Jurkat, Clone E6-1 (cell line): ENCODE measurements at regions not wholly inside any gene's neighbourhood (a gene's known extent, or its start where the extent isn't known, plus 50 kb on each side); places are given as distances from the start of the nearest gene placed in this dataset.
A peak's percentile ranks its signal among the peaks of the same experiment; 100 is the strongest.
"Not testable (repeated sequence)": the region's sequence is repeated elsewhere in the genome, so short reads cannot be mapped to it uniquely, and the experiment has no call there.

Experiments
- DNase-seq: peaks from one replicate; pipeline ENCODE4 v3.0.0-alpha.2; 2011; ENCODE audit warnings: low read depth, low spot score
- H3K4me3 ChIP-seq: 2 replicates; pipeline ENCODE4 v1.5.1; 2011; ENCODE audit warnings: mild to moderate bottlenecking, low read length, control low read depth, moderate library complexity

DNA sequence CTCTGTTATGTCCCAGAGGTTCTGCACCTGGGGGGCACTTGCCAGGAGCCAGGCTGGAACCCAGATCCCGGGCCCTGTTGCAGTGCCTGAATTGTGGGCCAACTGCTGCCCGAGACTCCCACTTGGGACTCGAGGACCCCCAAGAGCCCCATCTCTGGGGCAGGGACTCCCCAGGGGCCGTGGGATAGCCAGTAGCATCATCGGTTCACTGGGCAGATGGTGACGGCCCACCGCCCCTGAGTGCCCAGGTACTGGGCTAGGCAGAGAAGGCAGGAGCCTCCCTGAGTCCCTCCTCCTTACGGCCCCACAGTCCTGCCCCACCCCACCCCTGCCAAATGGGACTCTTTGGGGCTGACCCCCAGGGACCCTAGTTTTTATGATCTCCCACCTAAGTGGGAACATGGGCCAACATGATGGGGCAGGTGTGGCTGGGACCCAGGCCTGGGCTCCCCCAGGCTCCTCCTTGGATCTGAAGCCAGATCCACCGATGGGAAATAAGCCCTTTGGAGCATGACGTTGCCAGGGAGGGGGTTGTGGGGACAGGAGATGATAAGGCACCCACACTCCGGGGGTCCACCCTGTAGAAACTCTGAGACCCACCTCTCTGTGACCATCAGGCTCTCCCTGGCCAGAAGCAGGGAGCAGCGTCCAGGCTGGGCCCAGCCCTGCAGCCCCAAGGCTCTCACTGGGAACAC lies 94.5 kb upstream of the FGF3 start:
- no peak overlapping the region for H3K4me3 ChIP-seq

GRCh38 chr11:69914286-69915150 lies 95.3 kb upstream of the FGF3 start:
- no peak for DNase-seq
- H3K4me3 ChIP-seq: no peak overlapping the region

More for the DNA sequence above, 94.5 kb upstream of the FGF3 start:
- no peak for DNase-seq

- no peak overlapping the region for H3K4me3 ChIP-seq
- no peak for DNase-seq
Measured at GRCh38 chr11:69915151-69915500, 95.9 kb upstream of the FGF3 start.

GRCh38 chr11:69915501-69916250 lies 96.5 kb upstream of the FGF3 start:
- no peak overlapping the region for H3K4me3 ChIP-seq
- DNase-seq: peak; percentile 34

- DNase-seq, H3K4me3 ChIP-seq: not testable (repeated sequence)
Measured at GRCh38 chr11:69916251-69916649, 97.0 kb upstream of the FGF3 start.

- no peak for DNase-seq
- no peak overlapping the region for H3K4me3 ChIP-seq
Measured at GRCh38 chr11:69916806-69917387, 97.7 kb upstream of the FGF3 start.

DNA sequence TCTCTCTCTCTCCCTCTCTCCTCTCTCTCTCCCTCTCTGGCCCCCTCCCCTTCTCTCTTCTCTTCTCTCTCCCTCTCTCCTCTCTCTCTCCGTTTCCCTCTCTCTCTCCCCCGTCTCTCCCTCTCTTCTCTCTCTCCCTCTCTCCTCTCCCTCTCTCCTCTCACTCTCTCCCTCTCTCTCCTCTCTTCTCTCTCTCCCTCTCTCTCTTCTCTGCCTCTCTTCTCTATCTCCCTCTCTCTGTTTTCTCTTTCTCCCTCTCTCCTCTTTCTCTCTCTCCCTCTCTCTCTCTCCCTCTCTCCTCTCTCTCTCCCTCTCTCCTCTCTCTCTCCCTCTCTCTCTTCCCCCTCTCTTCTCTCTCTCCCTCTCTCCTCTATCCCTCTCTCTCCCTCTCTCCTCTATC lies 98.3 kb upstream of the FGF3 start:
- no peak for DNase-seq
- H3K4me3 ChIP-seq: no peak overlapping the region

DNA sequence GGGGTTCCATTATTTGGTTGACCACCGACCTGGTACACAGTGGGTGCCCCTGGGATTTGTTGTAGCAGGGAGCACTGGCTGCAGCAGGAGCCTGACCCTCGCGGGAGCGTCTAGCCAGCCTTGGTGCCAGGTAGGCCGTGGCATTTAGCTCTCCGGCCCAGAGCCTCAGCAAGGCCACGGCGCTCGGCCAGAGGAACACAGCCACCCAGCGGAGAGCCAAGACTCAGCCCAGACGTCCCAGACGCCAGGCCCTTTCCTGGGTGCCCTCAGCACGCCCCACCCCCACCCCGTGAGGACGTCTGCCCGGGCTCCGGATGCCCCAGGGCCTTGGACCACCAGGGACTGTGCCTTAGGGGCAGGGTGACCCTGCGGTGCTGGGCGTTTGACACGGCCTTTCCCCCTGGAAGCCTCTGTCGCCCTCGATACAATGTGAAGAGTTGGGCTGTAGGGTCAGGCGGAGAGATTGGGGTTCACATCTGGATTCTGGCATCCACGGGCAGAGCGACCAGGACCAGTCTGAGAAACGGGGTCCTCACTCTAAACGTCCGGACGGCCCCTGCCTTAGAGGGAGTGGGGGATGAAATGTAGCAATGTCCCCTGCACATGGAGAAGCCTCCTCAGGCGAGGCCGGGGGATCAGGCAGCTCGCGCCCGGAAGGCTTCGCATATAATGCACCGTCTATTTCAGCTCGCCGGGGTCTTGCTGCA lies 99.2 kb upstream of the FGF3 start:
- no peak for DNase-seq
- no peak overlapping the region for H3K4me3 ChIP-seq

DNA sequence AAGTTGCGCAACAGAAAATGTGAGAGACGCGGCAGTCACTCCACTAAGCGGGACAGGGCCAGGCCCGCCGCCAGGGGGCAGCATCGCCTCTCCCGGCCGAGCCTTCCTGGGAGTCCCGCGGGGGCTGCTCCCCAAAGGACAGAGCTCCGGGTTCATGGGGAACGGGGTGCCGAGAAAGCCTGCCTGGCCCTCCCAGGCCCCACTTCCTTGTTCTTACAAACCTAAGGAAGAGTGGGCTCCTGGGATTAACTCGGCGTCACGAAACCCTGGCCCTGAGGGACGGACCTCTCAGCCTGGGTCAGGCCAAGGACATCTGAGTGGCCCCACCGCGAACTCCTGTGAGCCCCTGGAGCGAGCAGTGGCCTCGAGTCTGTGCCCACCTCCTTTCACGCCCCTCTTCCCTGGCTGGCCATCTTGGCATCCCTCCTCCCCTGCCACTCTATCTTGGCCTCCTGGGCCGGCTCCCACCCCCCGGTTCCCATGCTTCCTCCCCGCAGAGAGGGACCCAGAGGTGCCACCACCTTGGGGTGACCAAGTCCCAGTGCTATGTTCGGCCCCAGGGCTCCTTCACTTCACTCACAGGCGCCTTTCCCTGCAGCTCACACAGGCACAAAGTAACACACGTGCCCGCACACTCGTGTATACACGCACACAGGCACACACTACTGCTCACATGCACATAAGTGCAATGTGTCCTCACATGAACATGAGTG lies 99.9 kb upstream of the FGF3 start:
- H3K4me3 ChIP-seq: no peak overlapping the region
- peak; percentile 49 for DNase-seq

DNA sequence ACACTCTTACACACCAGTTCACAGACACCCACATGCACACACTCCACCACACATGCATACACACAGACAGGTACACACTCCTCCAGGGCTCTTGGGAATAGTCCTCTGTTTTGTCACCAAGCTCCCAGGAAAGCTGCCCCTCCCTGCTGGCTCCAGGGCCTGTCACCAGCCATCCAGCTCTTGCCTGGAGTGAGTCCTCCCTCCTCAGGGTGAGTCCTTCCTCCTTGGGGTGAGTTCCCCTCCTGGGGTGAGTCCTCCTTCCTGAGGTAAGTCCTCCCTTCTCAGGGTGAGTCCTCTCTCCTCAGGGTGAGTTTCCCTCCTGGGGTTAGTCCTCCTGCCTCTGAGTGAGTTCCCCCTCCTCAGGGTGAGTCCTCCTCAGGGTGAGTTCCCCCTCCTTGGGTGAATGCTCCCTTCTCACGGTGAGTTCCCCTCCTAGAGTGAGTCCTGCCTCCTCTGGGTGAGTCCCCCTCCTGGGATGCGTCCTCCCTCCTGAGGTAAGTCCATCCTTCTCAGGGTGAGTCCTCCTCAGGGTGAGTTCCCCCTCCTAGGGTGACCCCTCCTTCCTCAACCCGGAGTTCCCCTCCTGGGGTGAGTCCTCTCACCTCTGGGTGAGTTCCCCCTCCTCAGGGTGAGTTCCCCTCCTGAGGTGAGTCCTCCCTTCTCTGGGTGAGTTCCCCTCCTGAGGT lies 100.6 kb upstream of the FGF3 start:
- H3K4me3 ChIP-seq: no peak overlapping the region
- DNase-seq: no peak

- no peak overlapping the region for H3K4me3 ChIP-seq
- DNase-seq: no peak
Measured at GRCh38 chr11:69920345-69921127, 101.3 kb upstream of the FGF3 start.

DNA sequence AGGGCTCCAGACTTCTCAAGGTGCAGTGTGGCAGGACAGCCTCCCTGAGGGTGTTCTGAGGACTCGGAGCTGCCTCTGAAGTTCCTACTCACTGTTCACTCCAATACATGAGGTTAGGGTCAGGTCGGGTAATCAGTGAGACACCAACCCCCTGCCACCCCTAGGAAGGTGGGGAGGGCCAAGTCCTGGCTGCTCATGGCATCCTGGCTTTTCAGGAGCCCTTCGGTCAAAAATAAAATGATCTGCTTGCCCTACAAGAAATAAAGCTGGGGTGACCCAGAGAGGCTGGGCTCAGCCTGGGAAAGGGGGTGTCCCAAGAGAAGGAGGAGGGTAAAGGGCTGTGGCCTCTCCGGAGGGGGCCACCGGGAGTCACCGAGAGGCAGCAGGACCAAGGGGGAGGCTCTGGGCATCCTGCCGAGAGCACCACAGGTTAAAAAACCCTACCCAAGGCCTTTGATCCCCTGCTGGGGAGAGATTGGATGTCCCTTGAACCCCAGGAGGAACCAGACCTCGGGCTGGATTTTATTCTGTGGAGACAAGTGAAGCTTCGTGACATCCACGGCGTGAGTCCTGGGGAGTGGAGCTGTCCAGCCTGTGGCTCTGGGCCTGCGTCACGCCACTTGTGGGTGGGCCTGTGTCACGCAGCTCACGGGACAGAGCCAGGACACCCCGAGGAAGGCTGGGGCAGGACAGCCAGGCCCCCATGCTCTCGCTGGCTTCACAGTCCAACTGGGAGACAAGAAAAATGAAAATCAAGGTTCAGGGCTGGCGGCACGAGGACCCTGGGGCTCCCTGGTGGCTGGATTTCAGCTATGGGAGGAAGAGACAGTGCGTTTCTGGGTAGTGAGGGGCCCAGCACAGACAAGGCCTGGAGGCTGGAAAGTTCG lies 102.2 kb upstream of the FGF3 start:
- no peak overlapping the region for H3K4me3 ChIP-seq
- DNase-seq: no peak

GRCh38 chr11:69922015-69922595 lies 102.9 kb upstream of the FGF3 start:
- no peak overlapping the region for H3K4me3 ChIP-seq
- DNase-seq: no peak

DNA sequence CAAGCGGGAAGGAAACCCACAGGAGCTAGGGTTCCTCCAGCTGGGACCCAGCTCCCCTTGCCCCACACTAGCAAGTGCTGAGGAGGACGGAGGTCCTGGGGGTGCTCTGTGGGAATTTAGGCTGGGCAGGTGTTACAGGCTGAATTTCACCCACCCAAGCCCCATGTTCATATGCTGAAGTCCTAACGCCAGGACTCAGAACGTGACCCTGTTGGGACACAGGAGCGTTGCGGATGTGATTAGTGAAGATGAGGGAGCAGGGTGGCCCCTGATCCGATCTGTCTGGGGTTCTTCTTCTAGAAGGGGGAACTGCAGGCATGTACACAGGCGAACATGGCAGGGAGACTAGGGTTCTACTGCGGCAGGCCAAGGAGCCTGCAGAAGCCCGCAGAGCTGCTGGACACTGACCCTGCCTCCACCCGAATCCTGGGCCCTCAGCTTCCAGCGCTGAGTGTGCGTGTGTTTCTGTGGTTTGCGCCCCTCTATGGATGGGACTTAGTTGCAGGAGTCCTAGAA lies 103.4 kb upstream of the FGF3 start:
- H3K4me3 ChIP-seq: no peak overlapping the region
- no peak for DNase-seq

GRCh38 chr11:69923196-69923595 lies 104.0 kb upstream of the FGF3 start:
- DNase-seq: no peak

More at GRCh38 chr11:69923196-69923595, 104.0 kb upstream of the FGF3 start:
- H3K4me3 ChIP-seq: no peak overlapping the region
